Left colon (tissue), 2 donors: ENCODE measurements at regions not wholly inside any gene's neighbourhood (a gene's known extent, or its start where the extent isn't known, plus 50 kb on each side); places are given as distances from the start of the nearest gene placed in this dataset.
A peak's percentile ranks its signal among the peaks of the same experiment; 100 is the strongest.

Experiments
- ATAC-seq: fragments of 200-7000 bp; cut with Tn5 transposase; one replicate; pipeline ENCODE4 v1.9.1; 2020; ENCODE audit warnings: mild to moderate bottlenecking, moderate library complexity
- DNase-seq, 2 donors: peaks; one replicate each; pipeline ENCODE4 v3.0.0-alpha.2; 2020
- intact Hi-C, 2 donors: fragments of 100-400 bp; cut with DNase I in 1 of 2; cut with micrococcal nuclease in 1 of 2; formaldehyde crosslinking; loops; one replicate each; pipeline versions ENCODE4 v1.11.2 to v1.14.0; 2022; cut with DNase I, micrococcal nuclease
- donor health status: DM: no; HTN: no; CAD: no.
- donor health status: DM: yes; HTN: yes; CAD: no.

DNA sequence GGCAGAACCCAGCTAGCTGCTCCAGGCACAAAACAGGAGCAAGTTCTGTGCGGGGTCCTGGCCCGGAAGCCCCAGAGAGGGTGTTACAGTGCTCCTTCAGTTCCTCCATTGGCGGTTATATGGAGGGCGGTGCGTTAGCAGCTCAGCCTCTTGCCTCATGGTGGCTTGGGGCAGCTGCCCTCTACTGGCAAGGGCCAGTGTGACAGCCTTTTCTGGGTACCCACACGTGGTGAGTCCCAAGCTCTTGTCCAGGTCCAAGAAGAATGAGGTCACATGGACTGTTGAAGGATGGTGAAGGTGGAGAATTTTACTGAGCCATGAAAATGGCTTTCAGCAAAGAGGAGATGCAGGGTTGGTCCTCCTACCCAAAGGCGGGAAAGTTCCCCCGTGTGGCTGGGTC, 100.5 kb downstream of the WT1 start:
- peak; percentile 55 for ATAC-seq
- intact Hi-C loops: no loop called here
- DNase-seq: peak; percentile 27 to 32
